Inferior parietal cortex (tissue), 1 donor: ENCODE measurements at regions not wholly inside any gene's neighbourhood (a gene's known extent, or its start where the extent isn't known, plus 50 kb on each side); places are given as distances from the start of the nearest gene placed in this dataset.

Experiments
- DNase-seq: peaks from one replicate; pipeline ENCODE4 v3.0.0-alpha.2; 2016; ENCODE audit errors: extremely low spot score

DNA sequence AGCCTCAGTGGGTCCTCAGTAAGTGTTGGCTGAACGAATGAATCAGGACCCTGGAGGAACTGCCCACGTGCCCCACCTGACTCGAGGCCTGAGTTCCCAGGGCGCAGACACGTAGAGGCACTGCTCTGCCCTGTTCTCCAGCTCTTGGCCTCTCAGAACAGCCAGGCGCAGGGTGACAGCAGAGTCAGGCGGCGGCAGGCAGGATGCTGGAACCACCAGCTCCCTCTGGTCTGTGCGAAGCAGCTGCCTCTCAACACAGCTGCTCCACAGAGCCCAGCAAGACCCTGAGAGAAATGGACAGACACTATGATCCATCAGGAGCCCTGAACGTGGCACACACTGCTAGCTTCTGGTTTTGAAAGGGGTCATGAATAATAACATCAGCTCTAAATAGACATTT lies 53.1 kb upstream of the BCO1 start:
- DNase-seq: peak; percentile 18

DNA sequence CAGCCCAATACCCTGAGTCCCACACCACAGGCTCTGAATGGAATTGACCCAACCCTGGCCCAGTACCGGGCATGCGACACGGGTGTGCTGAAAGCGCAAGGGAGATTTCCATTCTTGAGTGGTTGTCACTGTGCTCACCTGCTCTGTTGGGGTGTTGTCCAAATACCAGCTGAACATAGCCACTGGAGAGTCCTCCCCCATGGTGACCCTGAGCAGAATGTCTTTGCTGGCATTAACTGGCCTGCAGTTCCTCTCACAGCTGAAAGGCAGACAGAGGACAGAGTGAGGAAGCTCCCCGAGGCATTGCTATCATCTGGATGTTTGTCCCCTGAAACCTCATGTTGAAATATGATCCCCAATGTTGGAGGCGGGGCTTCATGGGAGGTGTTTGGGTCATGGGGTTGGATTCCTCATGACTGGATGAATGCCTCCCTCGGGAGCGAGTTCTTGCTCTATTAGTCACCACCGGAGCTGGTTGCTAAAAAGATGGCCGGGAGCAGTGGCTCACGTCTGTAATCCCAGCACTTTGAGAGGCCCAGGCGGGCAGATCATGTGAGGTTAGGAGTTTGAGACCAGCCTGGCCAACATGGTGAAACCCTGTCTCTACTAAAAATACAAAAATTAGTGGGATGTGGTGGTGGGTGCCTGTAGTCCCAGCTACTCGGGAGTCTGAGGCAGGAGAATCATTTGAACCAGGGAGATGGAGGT lies 57.3 kb upstream of the BCO1 start:
- DNase-seq: peak; percentile 25

DNA sequence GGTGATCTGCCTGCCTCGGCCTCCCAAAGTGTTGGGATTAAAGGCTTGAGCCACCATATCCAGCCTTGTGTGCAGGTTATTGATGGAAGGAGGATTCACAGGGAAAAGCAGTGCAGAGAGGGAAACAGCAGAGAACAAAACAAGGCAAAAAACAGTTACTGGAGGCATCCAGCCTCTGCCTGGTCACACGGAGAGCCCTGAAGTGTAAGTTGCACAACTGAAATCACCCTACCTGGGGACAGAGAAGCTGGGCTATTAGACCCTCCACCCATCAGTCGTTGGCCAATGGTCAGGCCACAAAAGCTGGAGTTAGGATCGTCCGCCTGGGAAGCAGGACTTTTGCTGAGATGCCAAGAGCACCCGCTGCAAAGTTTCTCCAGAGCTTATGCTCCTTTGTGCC lies 57.9 kb upstream of the BCO1 start:
- DNase-seq: no peak

DNA sequence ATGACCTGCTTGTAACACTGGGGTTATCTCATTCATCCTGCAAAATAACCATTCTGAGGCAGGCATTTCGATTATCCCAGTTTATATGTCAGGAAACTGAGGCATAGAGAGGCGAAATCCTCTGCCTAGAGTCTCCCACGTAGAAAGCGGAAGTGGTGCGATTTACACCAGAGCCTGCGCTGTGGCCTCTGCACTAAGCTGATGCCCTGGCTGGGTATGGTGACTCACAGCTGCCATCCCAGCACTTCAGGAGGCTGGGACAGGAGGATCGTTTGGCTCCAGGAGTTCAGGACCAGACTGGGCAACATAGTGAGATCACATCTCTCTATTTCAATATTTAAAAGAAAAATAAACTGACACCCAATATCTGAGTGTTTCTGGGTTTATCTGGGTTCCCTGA lies 59.3 kb upstream of the BCO1 start:
- DNase-seq: no peak

DNA sequence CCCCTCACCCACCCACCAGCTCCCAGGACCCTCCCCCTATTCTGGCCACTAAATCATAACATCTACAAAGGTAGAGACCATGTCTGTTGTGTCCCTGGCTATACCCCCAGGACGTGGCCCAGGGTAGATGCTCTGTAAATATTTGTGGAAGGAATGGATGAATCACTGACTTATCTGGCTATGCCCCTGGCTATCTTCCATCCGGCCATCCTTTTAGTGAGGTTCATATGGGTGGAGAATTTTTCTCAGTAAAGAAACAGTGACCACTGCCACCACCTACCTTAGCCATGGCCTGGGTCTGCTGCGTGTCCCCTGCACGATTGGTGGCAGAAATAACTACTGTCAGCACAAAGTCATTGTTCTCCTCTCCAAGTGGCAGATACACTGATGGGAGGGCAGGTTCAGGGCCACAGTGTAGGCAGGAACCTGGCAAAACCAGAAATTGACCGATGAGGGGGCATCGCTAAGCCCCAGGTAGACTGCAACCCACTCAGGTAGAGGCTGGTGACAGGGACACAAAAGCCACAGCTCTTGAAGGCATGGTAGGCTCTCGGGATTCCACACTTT lies 63.1 kb upstream of the BCO1 start:
- DNase-seq: no peak

DNA sequence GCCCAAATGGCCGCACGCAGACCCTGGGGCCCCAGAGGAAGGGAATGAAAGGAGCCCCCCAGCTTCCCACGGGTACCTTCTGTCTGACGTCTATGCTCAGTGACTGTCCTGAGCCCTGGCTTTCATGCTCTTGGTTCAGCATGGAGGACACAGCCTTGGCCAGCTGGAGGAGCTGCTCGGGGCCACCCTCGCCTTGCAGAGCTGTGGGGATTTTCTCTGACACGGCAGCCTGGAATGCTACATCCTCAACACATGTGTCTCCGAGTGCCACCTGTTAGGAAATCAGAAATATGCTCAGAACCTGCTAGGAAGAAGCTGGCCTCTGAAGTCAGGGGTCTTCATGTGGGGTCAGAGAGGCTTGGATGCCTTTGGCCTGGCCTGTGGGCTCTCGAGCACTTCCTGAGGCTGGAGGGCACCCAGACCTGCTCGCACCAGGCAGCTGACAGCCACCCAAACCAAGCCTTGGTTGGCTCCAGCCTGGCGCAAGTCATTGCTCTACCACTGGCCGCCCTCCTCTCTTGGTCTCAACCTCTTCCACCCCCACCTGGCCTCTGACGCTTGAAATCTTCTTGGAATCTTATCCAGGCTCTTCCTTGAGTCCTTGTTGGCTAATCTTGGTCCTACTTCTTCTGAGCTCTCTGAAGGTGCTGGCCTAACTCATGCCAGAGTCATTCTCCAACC lies 63.7 kb upstream of the BCO1 start:
- no peak for DNase-seq

DNA sequence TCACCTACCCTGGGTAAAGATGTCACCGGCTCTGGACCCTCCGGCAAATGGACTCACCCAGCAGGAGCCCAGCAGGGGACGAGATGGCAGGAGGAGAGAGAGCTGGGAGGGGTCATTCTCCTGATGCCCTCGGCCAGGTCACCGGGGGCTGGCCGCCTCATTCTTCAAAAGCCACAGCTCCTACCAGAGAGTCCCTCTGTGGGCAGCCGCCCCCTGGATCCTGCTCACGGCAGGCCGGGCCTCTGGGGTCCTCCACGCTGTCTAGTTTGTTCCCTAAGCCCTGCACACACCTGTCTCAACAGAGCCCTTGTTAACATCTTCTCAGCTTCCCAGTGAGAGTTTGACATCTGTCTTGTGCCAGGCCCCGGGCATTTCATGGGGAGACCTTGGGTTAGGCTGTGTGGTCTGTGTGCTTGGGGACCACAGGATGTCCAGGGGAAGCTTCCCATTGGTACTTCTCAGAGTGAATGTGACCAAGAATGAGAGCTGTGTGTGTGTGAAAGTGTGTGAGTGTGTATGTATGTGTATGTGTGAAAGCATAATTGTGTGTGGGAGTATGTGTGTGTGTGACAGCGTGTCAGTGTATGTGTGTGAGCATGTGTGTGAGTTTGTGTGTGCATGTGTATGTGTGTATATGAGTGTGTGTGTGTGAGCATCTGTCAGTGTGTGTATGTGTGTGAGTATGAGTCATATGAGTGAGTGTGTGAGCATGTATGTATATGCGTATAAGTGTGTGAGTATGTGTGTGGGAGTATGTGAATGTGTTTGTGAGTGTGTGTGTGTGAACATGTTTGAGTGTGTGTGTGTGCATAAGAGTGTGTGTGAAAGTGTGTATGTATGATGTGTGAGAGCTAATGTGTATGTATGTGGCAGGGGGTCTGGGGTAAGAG lies 65.5 kb upstream of the BCO1 start:
- DNase-seq: no peak

DNA sequence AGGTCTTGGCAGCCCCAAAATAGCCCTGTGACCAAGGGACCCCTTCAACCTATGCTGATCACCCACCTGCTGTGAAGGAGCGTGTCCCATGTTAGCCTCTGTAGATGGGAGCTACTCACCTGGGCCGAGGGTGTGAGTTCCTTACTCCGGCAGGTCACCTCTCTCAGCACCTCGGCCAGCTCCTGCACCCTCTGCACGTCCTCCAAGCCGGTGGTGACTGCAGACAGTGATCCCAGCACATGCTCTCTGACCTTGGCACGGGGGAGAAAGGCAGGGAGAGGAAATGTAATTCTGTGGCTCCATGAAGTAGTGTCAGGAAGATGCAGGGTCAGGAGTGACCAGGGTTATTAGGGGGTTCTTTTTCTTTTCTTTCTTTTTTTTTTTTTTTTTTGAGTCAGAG lies 67.7 kb upstream of the BCO1 start:
- no peak for DNase-seq

DNA sequence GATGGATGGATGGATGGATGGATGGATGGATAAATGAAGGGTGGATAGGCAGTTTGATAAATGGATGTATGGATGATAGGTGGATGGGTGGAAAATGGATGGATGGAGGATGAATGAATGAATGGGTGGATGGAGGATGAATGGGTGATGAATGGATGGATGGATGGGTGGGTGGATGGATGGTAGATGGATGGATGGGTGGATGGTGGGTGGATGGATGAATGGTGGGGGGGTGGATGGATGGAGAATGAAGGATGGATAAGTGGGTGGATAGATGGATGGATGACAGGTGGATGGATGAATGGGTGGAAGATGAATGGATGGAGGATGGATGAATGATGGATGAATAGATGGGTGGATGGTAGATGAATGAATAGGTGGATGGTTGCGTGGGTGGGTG lies 70.1 kb upstream of the BCO1 start:
- no peak for DNase-seq

DNA sequence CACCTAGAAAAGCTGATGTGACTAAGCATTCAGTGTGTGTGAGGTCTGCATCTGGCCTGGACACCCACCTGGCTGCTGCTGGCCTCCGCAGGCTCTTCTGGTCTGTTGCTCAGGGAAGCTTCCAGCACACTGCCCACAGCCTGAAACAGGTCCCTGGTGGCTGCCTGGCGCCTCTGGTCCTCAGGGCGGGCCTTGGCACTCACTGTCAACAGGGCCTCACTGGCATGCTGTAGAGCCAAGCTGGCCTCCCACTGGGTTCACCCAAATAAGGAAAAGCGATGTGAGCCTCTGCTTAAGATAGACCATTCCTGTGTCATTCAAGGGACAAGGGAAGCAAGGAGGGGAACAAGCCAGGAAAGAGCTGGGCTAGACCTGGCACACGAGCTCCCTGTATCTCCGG lies 70.6 kb upstream of the BCO1 start:
- DNase-seq: no peak

DNA sequence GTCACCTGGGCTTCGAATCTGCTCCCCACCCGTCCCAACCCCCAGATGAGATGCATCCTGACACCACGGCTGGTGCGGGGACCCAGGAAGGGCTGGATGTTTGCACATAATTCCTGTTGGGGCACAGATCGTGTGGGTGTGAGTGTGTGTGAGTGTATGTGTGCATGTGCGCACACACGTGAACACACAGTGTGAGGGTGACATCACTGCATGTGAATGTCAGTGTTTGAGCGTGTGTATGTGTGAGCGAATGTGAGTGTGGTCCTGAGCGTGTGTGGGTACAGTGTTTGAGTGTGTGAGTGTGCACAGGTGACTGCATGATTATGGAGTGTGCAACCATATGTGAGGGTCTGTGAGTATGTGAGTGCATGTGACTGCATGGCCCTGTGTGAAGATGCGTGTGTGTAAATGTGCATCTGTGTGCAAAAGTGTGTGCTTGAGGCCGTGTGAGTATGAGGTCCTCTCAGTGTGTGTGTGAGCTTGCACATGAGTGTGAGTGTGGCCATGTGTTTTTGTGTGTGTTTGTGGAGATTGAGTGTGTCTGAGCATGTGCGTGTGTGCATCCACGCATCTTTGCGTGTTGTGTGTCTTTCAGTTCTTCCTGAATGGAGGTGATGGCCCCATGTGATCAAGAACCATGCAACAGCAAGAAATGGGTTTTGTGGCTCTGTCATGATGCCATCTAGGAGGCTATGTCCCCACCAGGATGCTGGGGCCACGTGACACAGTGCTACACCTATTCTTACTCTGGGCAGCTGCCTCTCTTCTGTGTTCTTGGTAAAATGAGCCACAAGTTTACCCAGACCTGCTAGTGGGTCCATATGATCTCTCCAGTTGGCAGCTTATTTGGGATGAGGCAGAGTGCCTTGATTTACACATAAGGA lies 70.5 kb upstream of the GCSH start:
- DNase-seq: no peak

DNA sequence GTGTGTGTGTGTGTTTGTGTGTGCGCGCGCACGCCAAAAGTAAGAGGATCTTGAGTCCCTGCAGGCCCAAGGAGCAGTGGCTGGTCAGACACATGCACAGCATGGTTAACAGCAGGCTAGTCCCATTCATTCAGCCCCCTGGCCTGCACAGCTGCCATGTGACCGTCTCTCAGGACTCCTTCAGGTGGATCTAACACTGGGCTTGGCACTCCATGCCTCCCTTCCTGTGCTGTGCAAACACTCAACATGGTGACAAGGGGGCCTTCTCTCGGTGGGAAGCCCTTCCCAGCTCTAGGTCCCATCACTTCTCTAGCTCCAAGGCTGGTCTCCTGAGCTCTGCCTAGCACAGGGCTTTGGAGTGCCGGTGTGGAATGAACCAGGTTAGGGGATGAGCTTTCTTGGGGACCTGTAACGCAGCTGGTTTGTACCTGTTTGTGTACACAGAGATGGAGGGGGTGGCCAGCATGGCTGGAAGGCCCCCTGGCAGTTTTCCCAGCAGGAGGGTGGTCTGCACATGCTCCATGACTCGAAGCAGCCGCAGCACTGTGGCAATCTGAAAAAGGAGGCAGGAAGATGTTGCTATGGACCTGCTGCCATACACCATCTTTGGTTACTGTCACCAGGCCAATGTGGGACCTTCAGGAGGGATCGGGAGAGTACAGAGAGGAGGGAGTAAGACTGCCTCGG lies 69.4 kb upstream of the GCSH start:
- no peak for DNase-seq

DNA sequence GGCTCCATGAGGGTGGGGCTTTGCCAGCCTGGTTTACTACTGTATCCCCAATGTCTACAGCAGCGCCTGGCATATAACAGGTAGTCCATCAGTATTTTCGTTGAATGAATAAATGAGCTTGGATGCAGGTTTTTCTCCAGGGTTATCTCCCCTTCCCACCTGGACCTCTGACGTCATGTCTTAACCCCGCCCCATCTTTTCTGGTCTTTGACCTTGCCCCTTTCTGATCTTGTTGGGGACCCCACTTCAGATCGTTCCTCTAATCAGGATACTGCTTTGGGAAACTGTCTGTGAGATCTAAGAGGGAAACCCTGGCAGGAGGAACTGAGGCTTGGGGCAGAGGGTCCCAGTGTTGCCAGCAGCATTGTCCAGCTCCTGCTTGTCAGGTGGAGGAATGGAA lies 68.8 kb upstream of the GCSH start:
- DNase-seq: no peak

DNA sequence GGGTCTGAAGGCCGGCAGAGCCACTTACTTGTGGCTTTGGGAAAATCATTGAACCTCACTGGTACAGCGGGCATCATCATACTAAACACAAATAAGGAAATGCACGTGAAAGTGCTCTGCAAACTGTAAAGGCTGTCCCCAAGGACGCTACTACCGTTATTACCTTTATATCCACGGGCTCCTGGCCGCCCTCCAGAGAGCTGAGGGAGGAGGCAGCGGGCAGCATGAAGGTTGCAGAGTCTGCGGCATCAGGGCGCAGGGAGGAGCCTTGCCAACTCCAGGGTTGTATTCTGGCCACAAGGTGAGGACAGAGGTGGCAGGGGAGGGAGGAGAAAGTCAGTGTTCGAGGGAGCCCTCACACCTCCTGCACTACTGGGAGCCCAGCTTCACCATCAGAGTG lies 68.3 kb upstream of the GCSH start:
- DNase-seq: no peak

DNA sequence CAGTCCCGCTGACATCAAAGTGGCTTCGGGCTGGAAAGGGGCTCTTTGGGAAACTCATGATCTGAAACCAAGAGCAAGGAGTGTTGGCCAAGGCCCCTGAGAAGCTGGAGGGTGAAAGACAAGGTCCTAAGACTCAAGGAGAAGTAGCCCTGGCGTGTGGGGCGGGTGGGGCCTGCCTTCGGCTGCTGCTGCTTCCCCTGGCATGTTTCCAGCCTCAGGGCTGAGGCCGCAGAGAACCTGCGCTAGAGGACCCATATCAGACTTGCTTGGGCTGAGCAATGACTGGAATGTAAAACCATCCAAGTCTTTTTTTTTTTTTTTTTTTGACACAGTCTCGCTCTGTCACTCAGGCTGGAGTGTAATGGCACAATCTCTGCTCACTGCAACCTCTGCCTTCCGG lies 67.5 kb upstream of the GCSH start:
- no peak for DNase-seq

DNA sequence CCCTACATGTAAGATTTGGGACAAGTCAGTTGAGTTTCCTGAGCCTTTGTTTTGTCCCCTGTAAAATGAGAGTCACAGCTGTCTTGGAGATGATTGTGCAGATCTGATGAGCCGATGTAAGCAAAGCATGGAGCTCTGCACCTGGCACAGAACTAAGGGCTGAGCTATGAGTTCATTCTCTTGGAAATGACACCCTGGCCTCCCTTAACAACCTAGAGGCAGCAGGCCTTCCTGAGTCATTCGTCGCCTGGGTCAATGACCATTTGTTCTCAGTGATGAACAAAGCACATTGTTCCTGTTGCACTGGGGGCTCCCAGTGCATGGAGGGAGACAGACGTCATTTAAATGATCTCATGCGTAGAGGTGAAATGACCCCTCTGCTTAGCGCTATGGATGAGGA lies 62.8 kb upstream of the GCSH start:
- peak; percentile 77 for DNase-seq

DNA sequence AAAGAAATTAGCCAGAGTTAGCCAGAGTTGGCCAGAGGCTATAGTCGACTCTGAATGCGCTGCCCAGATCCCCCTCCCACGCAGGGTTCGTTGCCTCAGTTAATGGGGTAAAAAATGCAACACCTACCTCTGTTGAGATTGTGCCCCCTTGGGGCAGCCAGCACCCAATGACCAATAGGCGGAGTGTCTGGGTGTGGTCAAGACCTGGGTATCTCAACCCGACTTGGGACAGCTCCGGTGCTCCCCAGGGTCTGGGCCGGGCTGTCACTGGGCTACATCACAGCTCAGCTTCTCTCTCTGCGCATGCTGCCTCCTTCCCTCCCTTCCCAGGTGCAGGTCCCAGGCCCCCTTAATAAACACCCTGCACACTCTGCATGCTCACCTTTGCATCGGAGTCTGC lies 59.6 kb upstream of the GCSH start:
- no peak for DNase-seq

DNA sequence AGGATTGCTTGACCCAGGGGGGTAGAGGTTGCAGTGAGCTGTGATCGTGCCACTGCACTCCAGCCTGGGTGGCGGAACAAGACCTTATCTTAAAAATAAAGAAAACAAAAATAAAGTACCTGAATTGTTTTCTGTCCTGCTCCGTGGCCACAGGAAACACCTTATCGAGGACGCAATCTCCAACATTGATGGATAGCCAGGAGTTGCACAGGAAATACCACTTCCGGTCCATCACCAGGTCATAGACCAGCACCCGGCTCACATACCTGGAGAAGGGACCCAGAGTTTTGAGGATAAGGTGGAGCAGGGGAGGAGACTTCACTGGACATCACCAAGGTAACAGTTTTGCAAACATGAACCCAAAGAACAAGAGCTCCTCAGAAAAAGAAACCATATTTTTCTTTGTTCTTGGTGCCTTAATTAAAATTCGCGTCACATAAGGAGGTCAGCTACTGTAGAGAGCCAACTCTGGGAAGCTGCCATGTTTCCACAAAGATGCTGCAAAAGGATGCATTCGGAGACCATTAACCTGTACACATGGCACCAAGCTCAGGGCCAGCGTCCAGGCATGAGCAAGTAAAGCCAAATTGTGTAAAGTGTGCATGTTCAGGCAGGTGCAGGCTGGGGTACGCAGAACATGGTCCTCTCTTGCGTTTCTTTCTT lies 55.6 kb upstream of the GCSH start:
- no peak for DNase-seq

DNA sequence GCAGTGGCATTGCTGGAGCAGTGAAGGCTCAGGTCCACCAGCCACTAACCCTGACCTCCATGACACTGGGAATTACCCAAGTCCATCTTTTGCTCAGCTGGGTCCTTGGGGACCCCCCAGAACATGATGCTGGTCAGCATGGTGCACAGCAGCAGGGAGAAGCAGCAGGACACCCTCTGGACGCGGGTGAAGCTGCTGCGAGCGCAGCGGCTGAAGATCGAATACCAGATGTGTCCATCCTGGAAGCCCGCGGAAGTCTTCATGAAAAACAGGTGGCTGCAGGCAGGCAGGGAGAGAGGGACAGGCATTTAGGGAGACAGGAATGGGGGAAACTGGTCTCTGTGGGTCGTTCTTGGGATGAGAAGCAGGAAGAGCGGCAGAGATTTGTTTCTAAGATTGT lies 53.4 kb upstream of the GCSH start:
- DNase-seq: no peak

DNA sequence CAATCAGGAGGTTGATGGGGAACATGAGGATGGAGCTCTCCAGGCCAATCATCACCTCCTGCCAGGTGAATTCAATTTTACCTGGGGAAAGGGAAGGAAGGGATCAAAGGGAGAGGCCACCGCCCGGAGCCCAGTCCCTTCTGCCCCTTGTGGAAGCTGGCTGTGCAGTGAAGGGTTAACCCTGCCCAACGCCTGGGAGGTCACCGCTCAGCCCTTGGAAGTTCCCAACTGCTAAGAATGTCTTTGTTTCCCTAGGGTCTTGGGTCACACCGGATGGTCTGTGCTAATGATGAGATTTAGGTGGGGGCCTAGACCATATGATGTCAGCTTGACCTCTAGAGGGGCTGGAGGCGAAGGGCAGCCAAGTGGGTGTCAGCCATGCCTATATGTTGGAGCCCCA lies 52.1 kb upstream of the GCSH start:
- no peak for DNase-seq
